ENCODE measurements at regions not wholly inside any gene's neighbourhood (a gene's known extent, or its start where the extent isn't known, plus 50 kb on each side); places are given as distances from the start of the nearest gene placed in this dataset.
"Not testable (repeated sequence)": the region's sequence is repeated elsewhere in the genome, so short reads cannot be mapped to it uniquely, and the experiment has no call there.

- Histone ChIP-seq H3K4me1 (ENCODE audit: insufficient read depth, low read length) (no peaks in the 10 kb centered on the region), H3K27me3 (ENCODE audit: insufficient read depth, low read length) (no peaks in the 10 kb centered on the region), H3K9me3 (ENCODE audit: low read length) (no peaks in the 10 kb centered on the region), H3K4me3 (ENCODE audit: low read length) (no peak overlapping the region), H2AFZ (ENCODE audit: low read depth, low read length) (no peak overlapping the region), H3K36me3 (ENCODE audit: insufficient read depth, low read length) (no peaks in the 10 kb centered on the region)
Observed at GRCh38 chr15:81779181-81779580, 266.6 kb downstream of the MEX3B start.

GRCh38 chr15:81777546-81777945 lies 268.3 kb downstream of the MEX3B start:
- H2AFZ ChIP-seq (ENCODE audit: low read depth, low read length): no peak overlapping the region
- H3K9me3 ChIP-seq (ENCODE audit: low read length): no peaks in the 10 kb centered on the region
- H3K4me3 ChIP-seq (ENCODE audit: low read length): no peak overlapping the region
- no peaks in the 10 kb centered on the region for H3K27me3 ChIP-seq (ENCODE audit: insufficient read depth, low read length)
- no peaks in the 10 kb centered on the region for H3K4me1 ChIP-seq (ENCODE audit: insufficient read depth, low read length)
- no peaks in the 10 kb centered on the region for H3K36me3 ChIP-seq (ENCODE audit: insufficient read depth, low read length)

- H3K36me3 ChIP-seq (ENCODE audit: insufficient read depth, low read length): no peaks in the 10 kb centered on the region
- H3K4me3 ChIP-seq (ENCODE audit: low read length): no peak overlapping the region
- H3K9me3 ChIP-seq (ENCODE audit: low read length): no peaks in the 10 kb centered on the region
- no peaks in the 10 kb centered on the region for H3K27me3 ChIP-seq (ENCODE audit: insufficient read depth, low read length)
- H2AFZ ChIP-seq (ENCODE audit: low read depth, low read length): no peak overlapping the region
- no peaks in the 10 kb centered on the region for H3K4me1 ChIP-seq (ENCODE audit: insufficient read depth, low read length)
Observed at GRCh38 chr15:81776976-81777375, 268.8 kb downstream of the MEX3B start.

- H2AFZ ChIP-seq (ENCODE audit: low read depth, low read length); H3K4me1 ChIP-seq (ENCODE audit: insufficient read depth, low read length); H3K36me3 ChIP-seq (ENCODE audit: insufficient read depth, low read length); H3K9me3 ChIP-seq (ENCODE audit: low read length); H3K4me3 ChIP-seq (ENCODE audit: low read length); H3K27me3 ChIP-seq (ENCODE audit: insufficient read depth, low read length): not testable (repeated sequence)
Observed at GRCh38 chr15:81775779-81776178, 270.0 kb downstream of the MEX3B start.

GRCh38 chr15:81774309-81774708 lies 271.5 kb downstream of the MEX3B start:
- no peaks in the 10 kb centered on the region for H3K9me3 ChIP-seq (ENCODE audit: low read length)
- H3K4me1 ChIP-seq (ENCODE audit: insufficient read depth, low read length): no peaks in the 10 kb centered on the region
- no peaks in the 10 kb centered on the region for H3K36me3 ChIP-seq (ENCODE audit: insufficient read depth, low read length)
- no peak overlapping the region for H3K4me3 ChIP-seq (ENCODE audit: low read length)
- H2AFZ ChIP-seq (ENCODE audit: low read depth, low read length): no peak overlapping the region
- H3K27me3 ChIP-seq (ENCODE audit: insufficient read depth, low read length): no peaks in the 10 kb centered on the region

- no peak overlapping the region for H2AFZ ChIP-seq (ENCODE audit: low read depth, low read length)
- H3K4me3 ChIP-seq (ENCODE audit: low read length): no peak overlapping the region
- no peaks in the 10 kb centered on the region for H3K9me3 ChIP-seq (ENCODE audit: low read length)
- no peaks in the 10 kb centered on the region for H3K36me3 ChIP-seq (ENCODE audit: insufficient read depth, low read length)
- H3K27me3 ChIP-seq (ENCODE audit: insufficient read depth, low read length): no peaks in the 10 kb centered on the region
- H3K4me1 ChIP-seq (ENCODE audit: insufficient read depth, low read length): no peaks in the 10 kb centered on the region
Observed at GRCh38 chr15:81768773-81769172, 277.0 kb downstream of the MEX3B start.

- Histone ChIP-seq H3K4me3 (ENCODE audit: low read length) (no peak overlapping the region), H3K36me3 (ENCODE audit: insufficient read depth, low read length) (no peaks in the 10 kb centered on the region), H3K4me1 (ENCODE audit: insufficient read depth, low read length) (no peaks in the 10 kb centered on the region), H2AFZ (ENCODE audit: low read depth, low read length) (no peak overlapping the region), H3K27me3 (ENCODE audit: insufficient read depth, low read length) (no peaks in the 10 kb centered on the region), H3K9me3 (ENCODE audit: low read length) (no peaks in the 10 kb centered on the region)
Observed at GRCh38 chr15:81766829-81767475, 278.9 kb downstream of the MEX3B start.

- H3K36me3 ChIP-seq (ENCODE audit: insufficient read depth, low read length): no peaks in the 10 kb centered on the region
- H2AFZ ChIP-seq (ENCODE audit: low read depth, low read length): no peak overlapping the region
- no peaks in the 10 kb centered on the region for H3K4me1 ChIP-seq (ENCODE audit: insufficient read depth, low read length)
- no peaks in the 10 kb centered on the region for H3K27me3 ChIP-seq (ENCODE audit: insufficient read depth, low read length)
- no peaks in the 10 kb centered on the region for H3K9me3 ChIP-seq (ENCODE audit: low read length)
- no peak overlapping the region for H3K4me3 ChIP-seq (ENCODE audit: low read length)
Observed at GRCh38 chr15:81765816-81766215, 280.0 kb downstream of the MEX3B start.

GRCh38 chr15:81763304-81763703 lies 282.5 kb downstream of the MEX3B start:
- Histone ChIP-seq H3K27me3 (ENCODE audit: insufficient read depth, low read length) (no peaks in the 10 kb centered on the region), H3K36me3 (ENCODE audit: insufficient read depth, low read length) (no peaks in the 10 kb centered on the region)

GRCh38 chr15:81760686-81761085 lies 285.1 kb downstream of the MEX3B start:
- Histone ChIP-seq H3K9me3 (ENCODE audit: low read length) (no peaks in the 10 kb centered on the region), H2AFZ (ENCODE audit: low read depth, low read length) (no peak overlapping the region), H3K27me3 (ENCODE audit: insufficient read depth, low read length) (no peaks in the 10 kb centered on the region), H3K36me3 (ENCODE audit: insufficient read depth, low read length) (no peaks in the 10 kb centered on the region), H3K4me1 (ENCODE audit: insufficient read depth, low read length) (no peaks in the 10 kb centered on the region), H3K4me3 (ENCODE audit: low read length) (no peak overlapping the region)

More at GRCh38 chr15:81763304-81763703, 282.5 kb downstream of the MEX3B start:
- Histone ChIP-seq H3K4me3 (ENCODE audit: low read length) (no peak overlapping the region), H3K4me1 (ENCODE audit: insufficient read depth, low read length) (no peaks in the 10 kb centered on the region), H2AFZ (ENCODE audit: low read depth, low read length) (no peak overlapping the region), H3K9me3 (ENCODE audit: low read length) (no peaks in the 10 kb centered on the region)

- Histone ChIP-seq H3K4me3 (ENCODE audit: low read length) (no peak overlapping the region), H2AFZ (ENCODE audit: low read depth, low read length) (no peak overlapping the region), H3K9me3 (ENCODE audit: low read length) (no peaks in the 10 kb centered on the region), H3K36me3 (ENCODE audit: insufficient read depth, low read length) (no peaks in the 10 kb centered on the region), H3K4me1 (ENCODE audit: insufficient read depth, low read length) (no peaks in the 10 kb centered on the region), H3K27me3 (ENCODE audit: insufficient read depth, low read length) (no peaks in the 10 kb centered on the region)
Observed at GRCh38 chr15:81758818-81759284, 287.0 kb downstream of the MEX3B start.

GRCh38 chr15:81755626-81756025 lies 290.2 kb downstream of the MEX3B start:
- Histone ChIP-seq H3K4me3 (ENCODE audit: low read length) (no peak overlapping the region), H3K27me3 (ENCODE audit: insufficient read depth, low read length) (no peaks in the 10 kb centered on the region), H3K9me3 (ENCODE audit: low read length) (no peaks in the 10 kb centered on the region), H3K4me1 (ENCODE audit: insufficient read depth, low read length) (no peaks in the 10 kb centered on the region), H2AFZ (ENCODE audit: low read depth, low read length) (no peak overlapping the region), H3K36me3 (ENCODE audit: insufficient read depth, low read length) (no peaks in the 10 kb centered on the region)

GRCh38 chr15:81754078-81754477 lies 291.7 kb downstream of the MEX3B start:
- H3K4me1 ChIP-seq (ENCODE audit: insufficient read depth, low read length): no peaks in the 10 kb centered on the region
- H3K9me3 ChIP-seq (ENCODE audit: low read length): no peaks in the 10 kb centered on the region
- H3K36me3 ChIP-seq (ENCODE audit: insufficient read depth, low read length): no peaks in the 10 kb centered on the region
- no peak overlapping the region for H3K4me3 ChIP-seq (ENCODE audit: low read length)
- H3K27me3 ChIP-seq (ENCODE audit: insufficient read depth, low read length): no peaks in the 10 kb centered on the region
- no peak overlapping the region for H2AFZ ChIP-seq (ENCODE audit: low read depth, low read length)

GRCh38 chr15:81752974-81753373 lies 292.8 kb downstream of the MEX3B start:
- H2AFZ ChIP-seq (ENCODE audit: low read depth, low read length): no peak overlapping the region
- no peaks in the 10 kb centered on the region for H3K9me3 ChIP-seq (ENCODE audit: low read length)
- H3K4me3 ChIP-seq (ENCODE audit: low read length): no peak overlapping the region
- H3K36me3 ChIP-seq (ENCODE audit: insufficient read depth, low read length): no peaks in the 10 kb centered on the region
- H3K27me3 ChIP-seq (ENCODE audit: insufficient read depth, low read length): no peaks in the 10 kb centered on the region
- no peaks in the 10 kb centered on the region for H3K4me1 ChIP-seq (ENCODE audit: insufficient read depth, low read length)

All from neuron (in vitro differentiated cells).